IMR-90 (cell line): ENCODE measurements at regions not wholly inside any gene's neighbourhood (a gene's known extent, or its start where the extent isn't known, plus 50 kb on each side); places are given as distances from the start of the nearest gene placed in this dataset.

Source experiments
- ATAC-seq: fragments of 200-7000 bp; cut with Tn5 transposase; 2 replicates; pipeline ENCODE4 v1.9.1; 2020; ENCODE audit warnings: low read depth, mild to moderate bottlenecking, moderate library complexity
- BruUV-seq: library from RNA; stranded (reverse); fragments of 400-500 nt; replicated peaks from 2 replicates; lab custom pipeline; 2021; lab: Mats Ljungman, UMichigan
- CTCF ChIA-PET: fragments of 300-600 bp; formaldehyde crosslinking; extraction: SDS; loops from one replicate; lab custom pipeline; 2021; ENCODE audit warnings: antibody characterized with exemption; lab: Yijun Ruan, JAX
- POLR2A ChIA-PET: fragments of 300-600 bp; sonication (Branson Sonifier 250); formaldehyde crosslinking; loops from one replicate; lab custom pipeline; 2022; ENCODE audit warnings: antibody characterized with exemption; ENCODE audit not compliant: unreplicated experiment; lab: Charles Lee
- DNase-seq: peaks from one replicate; pipeline ENCODE4 v3.0.0; 2013
- H2AFZ ChIP-seq: replicated peaks from 2 replicates; pipeline ENCODE3; 2013; ENCODE audit warnings: low read length, mild to moderate bottlenecking; ENCODE audit not compliant: poor library complexity
- H2AK5ac ChIP-seq: 2 replicates; pipeline ENCODE4 v1.6.1; 2013; ENCODE audit warnings: low read depth, low read length, inconsistent platforms
- H2AK9ac ChIP-seq: replicated peaks from 2 replicates; pipeline ENCODE3; 2013; ENCODE audit warnings: mild to moderate bottlenecking, low read depth, low read length, moderate library complexity; ENCODE audit not compliant: poor library complexity
- H2BK120ac ChIP-seq: 2 replicates; pipeline ENCODE4 v1.6.1; 2013; ENCODE audit warnings: low read depth, low read length, inconsistent platforms
- H2BK15ac ChIP-seq: 3 replicates; pipeline ENCODE4 v1.6.1; 2013; ENCODE audit warnings: low read depth, low read length, inconsistent platforms
- H2BK20ac ChIP-seq: 2 replicates; pipeline ENCODE4 v1.6.1; 2013; ENCODE audit warnings: low read depth, mild to moderate bottlenecking, inconsistent platforms, low read length, moderate library complexity
- H2BK5ac ChIP-seq: 2 replicates; pipeline ENCODE4 v1.6.1; 2013; ENCODE audit warnings: mild to moderate bottlenecking, low read depth, low read length, inconsistent platforms; ENCODE audit not compliant: poor library complexity, severe bottlenecking
- H3K14ac ChIP-seq: replicated peaks from 2 replicates; pipeline ENCODE4 v1.6.1; 2013; ENCODE audit warnings: low read depth, low read length, inconsistent platforms
- H3K18ac ChIP-seq: 2 replicates; pipeline ENCODE4 v1.6.1; 2013; ENCODE audit warnings: low read depth, low read length, control low read depth
- H3K23ac ChIP-seq: 2 replicates; pipeline ENCODE4 v1.6.1; 2013; ENCODE audit warnings: low read depth, low read length, inconsistent platforms
- H3K27ac ChIP-seq: 2 replicates; pipeline ENCODE4 v1.5.1; 2013; ENCODE audit warnings: mild to moderate bottlenecking, control low read depth, low read length; ENCODE audit not compliant: insufficient read depth
- H3K27me3 ChIP-seq: 2 replicates; pipeline ENCODE4 v1.6.1; 2013; ENCODE audit warnings: low read length; ENCODE audit not compliant: control insufficient read depth, insufficient read depth
- H3K36me3 ChIP-seq: 2 replicates; pipeline ENCODE4 v1.6.1; 2013; ENCODE audit warnings: low read length, mixed read lengths; ENCODE audit not compliant: control insufficient read depth, insufficient read depth
- H3K4ac ChIP-seq: 2 replicates; pipeline ENCODE4 v1.6.1; 2013; ENCODE audit warnings: low read depth, low read length, inconsistent platforms
- H3K4me1 ChIP-seq: 2 replicates; pipeline ENCODE4 v1.6.1; 2013; ENCODE audit warnings: low read length, mixed read lengths; ENCODE audit not compliant: control insufficient read depth, insufficient read depth
- H3K4me2 ChIP-seq: 2 replicates; pipeline ENCODE4 v1.6.1; 2013; ENCODE audit warnings: low read depth, mild to moderate bottlenecking, control low read depth, low read length, moderate library complexity
- H3K4me3 ChIP-seq: 2 replicates; pipeline ENCODE4 v1.5.1; 2013; ENCODE audit warnings: low read depth, mild to moderate bottlenecking, control low read depth, low read length, moderate library complexity; ENCODE audit not compliant: insufficient read depth
- H3K56ac ChIP-seq: 2 replicates; pipeline ENCODE4 v1.6.1; 2013; ENCODE audit warnings: low read length, inconsistent platforms; ENCODE audit not compliant: insufficient read depth; ENCODE audit errors: extremely low read depth
- H3K79me1 ChIP-seq, 2 experiments: 2 replicates each; pipeline ENCODE4 v1.6.1; 2013; ENCODE audit warnings: low read length in 2 of 2, inconsistent platforms in 1 of 2, low read depth in 1 of 2
- H3K9ac ChIP-seq: 2 replicates; pipeline ENCODE4 v1.6.1; 2013; ENCODE audit warnings: low read depth, low read length, control low read depth
- H3K9me1 ChIP-seq: 2 replicates; pipeline ENCODE4 v1.6.1; 2013; ENCODE audit warnings: low read length, inconsistent platforms; ENCODE audit not compliant: insufficient read depth
- H3K9me3 ChIP-seq: 2 replicates; pipeline ENCODE4 v1.6.1; 2013; ENCODE audit warnings: low read length; ENCODE audit not compliant: control insufficient read depth, insufficient read depth
- H4K20me1 ChIP-seq: 2 replicates; pipeline ENCODE4 v1.6.1; 2013; ENCODE audit warnings: low read length, inconsistent platforms; ENCODE audit not compliant: insufficient read depth
- H4K5ac ChIP-seq: 2 replicates; pipeline ENCODE4 v1.6.1; 2013; ENCODE audit warnings: mild to moderate bottlenecking, low read depth, low read length, control low read depth
- H4K8ac ChIP-seq, 2 experiments: 2 replicates each; pipeline ENCODE4 v1.6.1; 2013; ENCODE audit warnings: low read depth in 2 of 2, low read length in 2 of 2, control low read depth in 1 of 2, inconsistent platforms in 1 of 2
- H4K91ac ChIP-seq: 2 replicates; pipeline ENCODE4 v1.6.1; 2013; ENCODE audit warnings: low read depth, low read length, inconsistent platforms; ENCODE audit not compliant: insufficient read depth
- NFE2L2 ChIP-seq: fragments of 150-350 bp; IDR thresholded peaks from 2 replicates; pipeline ENCODE4 v1.6.1; 2016; ENCODE audit warnings: low read depth, mild to moderate bottlenecking, low read length
- POLR2A ChIP-seq: IDR thresholded peaks from 2 replicates; pipeline ENCODE4 v1.6.1; 2012; ENCODE audit warnings: mild to moderate bottlenecking, low read depth, low read length
- RAD21 ChIP-seq: IDR thresholded peaks from 2 replicates; pipeline ENCODE4 v1.6.1; 2012; ENCODE audit warnings: low read length, improper control_type of control experiment
- USF2 ChIP-seq: fragments of 150-350 bp; IDR thresholded peaks from 2 replicates; pipeline ENCODE4 v1.6.1; 2017; ENCODE audit warnings: mild to moderate bottlenecking, antibody characterized with exemption, low read length, low read depth
- WGBS, 2 experiments: methylation state at CpG; one replicate each; pipeline versions ENCODE4 v1.1.5 to v1.1.7; 2013; ENCODE audit warnings: missing lambda C conversion rate in 2 of 2; ENCODE audit not compliant: insufficient read length in 1 of 2; ENCODE audit errors: extremely low coverage in 2 of 2; 5-methylcytosine and 5-hydroxymethylcytosine counted together
- dilution Hi-C: fragments of 300-500 bp; cut with HindIII; formaldehyde crosslinking; loops from one replicate; pipeline ENCODE4 v1.14.3; 2018; ENCODE audit warnings: low sequenced_read_pairs; ENCODE audit not compliant: unreplicated experiment
- in situ Hi-C: fragments of 300-500 bp; cut with MboI; formaldehyde crosslinking; loops from 3 replicates; pipeline ENCODE4 v1.14.3; 2019; ENCODE audit warnings: low sequenced_read_pairs, inconsistent platforms, mixed read lengths
- intact Hi-C: fragments of 100-400 bp; cut with micrococcal nuclease; formaldehyde crosslinking; loops from 2 replicates; pipeline ENCODE4 v1.10.0; 2022
- TF ChIP-seq, protein P1 (sequence below): conservative IDR thresholded peaks from 2 replicates; pipeline ENCODE4 v1.5.1; 2012; ENCODE audit warnings: mild to moderate bottlenecking, low read depth, low read length, improper control_type of control experiment
- TF ChIP-seq, protein P2 (sequence below): fragments of 150-350 bp; IDR thresholded peaks from 2 replicates; pipeline ENCODE4 v1.6.1; 2016; ENCODE audit warnings: low read depth, mild to moderate bottlenecking, low read length, moderate library complexity, borderline replicate concordance

DNA sequence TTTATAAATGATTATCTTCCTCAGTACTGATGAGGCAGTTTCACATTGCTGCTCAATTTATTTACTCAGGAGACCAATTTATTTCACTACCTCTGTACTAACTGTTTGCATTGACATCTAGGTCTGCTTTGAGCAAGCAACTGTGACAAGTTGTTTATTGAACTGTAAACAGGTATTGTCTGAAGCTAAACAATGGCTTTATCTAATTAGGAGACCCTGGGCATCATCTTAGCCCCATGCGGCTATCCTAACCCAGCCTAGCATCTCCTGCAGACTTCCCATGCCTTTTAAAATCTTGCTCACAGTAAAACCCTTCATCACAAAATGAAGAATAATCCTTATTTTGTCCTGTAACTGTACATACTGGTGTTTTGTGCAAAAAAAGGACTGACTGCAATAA lies 348.2 kb downstream of the RWDD3 start:
- CTCF ChIA-PET: no interaction called here
- no peak overlapping the region for H2AFZ ChIP-seq
- dilution Hi-C loops: no loop called here

More for the DNA sequence above, 348.2 kb downstream of the RWDD3 start:
- Histone ChIP-seq H3K36me3 (no peaks in the 10 kb centered on the region), H3K4me1 (no peaks in the 10 kb centered on the region), H3K27me3 (no peaks in the 10 kb centered on the region), H3K14ac (no peak overlapping the region), H3K56ac (no peak overlapping the region), H4K20me1 (no peaks in the 10 kb centered on the region), H4K91ac (no peak overlapping the region), H2BK20ac (no peak overlapping the region), H2AK5ac (no peak overlapping the region), H3K27ac (no peak overlapping the region), H2AK9ac (no peak overlapping the region), H2BK5ac (no peak overlapping the region), H4K5ac (no peak overlapping the region), H3K23ac (no peak overlapping the region), H3K79me1 (no peaks in the 10 kb centered on the region), H3K9me3 (no peaks in the 10 kb centered on the region), H3K9me1 (no peaks in the 10 kb centered on the region), H3K18ac (no peak overlapping the region), H2BK120ac (no peak overlapping the region), H3K4me3 (no peak overlapping the region), H3K9ac (no peak overlapping the region), H3K4me2 (no peak overlapping the region), H3K4ac (no peak overlapping the region), H2BK15ac (no peak overlapping the region), H4K8ac (no peak overlapping the region)
- WGBS, 2 experiments: no CpG with 5 or more reads among the region's 1 CpG
- in situ Hi-C loops: no loop called here
- intact Hi-C loops: no loop called here
- POLR2A ChIA-PET: no interaction called here
- no peak for TF ChIP-seq RAD21
- TF ChIP-seq NFE2L2: no peak
- no peak for TF ChIP-seq USF2
- TF ChIP-seq POLR2A: no peak
- TF ChIP-seq, protein P1, sequence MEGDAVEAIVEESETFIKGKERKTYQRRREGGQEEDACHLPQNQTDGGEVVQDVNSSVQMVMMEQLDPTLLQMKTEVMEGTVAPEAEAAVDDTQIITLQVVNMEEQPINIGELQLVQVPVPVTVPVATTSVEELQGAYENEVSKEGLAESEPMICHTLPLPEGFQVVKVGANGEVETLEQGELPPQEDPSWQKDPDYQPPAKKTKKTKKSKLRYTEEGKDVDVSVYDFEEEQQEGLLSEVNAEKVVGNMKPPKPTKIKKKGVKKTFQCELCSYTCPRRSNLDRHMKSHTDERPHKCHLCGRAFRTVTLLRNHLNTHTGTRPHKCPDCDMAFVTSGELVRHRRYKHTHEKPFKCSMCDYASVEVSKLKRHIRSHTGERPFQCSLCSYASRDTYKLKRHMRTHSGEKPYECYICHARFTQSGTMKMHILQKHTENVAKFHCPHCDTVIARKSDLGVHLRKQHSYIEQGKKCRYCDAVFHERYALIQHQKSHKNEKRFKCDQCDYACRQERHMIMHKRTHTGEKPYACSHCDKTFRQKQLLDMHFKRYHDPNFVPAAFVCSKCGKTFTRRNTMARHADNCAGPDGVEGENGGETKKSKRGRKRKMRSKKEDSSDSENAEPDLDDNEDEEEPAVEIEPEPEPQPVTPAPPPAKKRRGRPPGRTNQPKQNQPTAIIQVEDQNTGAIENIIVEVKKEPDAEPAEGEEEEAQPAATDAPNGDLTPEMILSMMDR: no peak
- TF ChIP-seq, protein P2, sequence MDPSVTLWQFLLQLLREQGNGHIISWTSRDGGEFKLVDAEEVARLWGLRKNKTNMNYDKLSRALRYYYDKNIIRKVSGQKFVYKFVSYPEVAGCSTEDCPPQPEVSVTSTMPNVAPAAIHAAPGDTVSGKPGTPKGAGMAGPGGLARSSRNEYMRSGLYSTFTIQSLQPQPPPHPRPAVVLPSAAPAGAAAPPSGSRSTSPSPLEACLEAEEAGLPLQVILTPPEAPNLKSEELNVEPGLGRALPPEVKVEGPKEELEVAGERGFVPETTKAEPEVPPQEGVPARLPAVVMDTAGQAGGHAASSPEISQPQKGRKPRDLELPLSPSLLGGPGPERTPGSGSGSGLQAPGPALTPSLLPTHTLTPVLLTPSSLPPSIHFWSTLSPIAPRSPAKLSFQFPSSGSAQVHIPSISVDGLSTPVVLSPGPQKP: no peak
- BruUV-seq: no TSS peak
- no peak for DNase-seq
- no peak for ATAC-seq
